NCI-H1417 treated with DMSO at 0.1 percent for 48 hours (cell line): ENCODE measurements at regions not wholly inside any gene's neighbourhood (a gene's known extent, or its start where the extent isn't known, plus 50 kb on each side); places are given as distances from the start of the nearest gene placed in this dataset.

ENCODE experiments used
- DNase-seq: peaks from one replicate; lab custom pipeline; 2025; lab: John Stamatoyannopoulos, UW

DNA sequence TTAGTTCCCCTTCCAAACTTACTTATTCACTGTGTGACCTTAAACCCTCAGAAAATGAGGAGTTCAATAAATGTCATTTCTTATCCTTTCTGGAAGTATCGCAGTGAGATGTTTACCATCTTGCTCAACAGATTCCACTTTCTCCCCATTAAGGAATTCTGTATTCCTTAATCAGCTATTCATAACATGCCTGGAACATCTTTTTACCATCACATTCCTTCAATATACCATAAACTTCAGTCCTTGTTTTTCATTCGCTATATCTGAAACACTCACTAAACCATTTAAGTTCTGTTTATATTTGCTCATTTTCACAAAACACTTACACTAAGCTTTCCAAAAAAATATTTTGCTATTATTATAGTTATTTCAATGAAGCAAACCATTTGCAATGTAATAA lies 1158.6 kb downstream of the CDH12 start:
- no peak for DNase-seq

DNA sequence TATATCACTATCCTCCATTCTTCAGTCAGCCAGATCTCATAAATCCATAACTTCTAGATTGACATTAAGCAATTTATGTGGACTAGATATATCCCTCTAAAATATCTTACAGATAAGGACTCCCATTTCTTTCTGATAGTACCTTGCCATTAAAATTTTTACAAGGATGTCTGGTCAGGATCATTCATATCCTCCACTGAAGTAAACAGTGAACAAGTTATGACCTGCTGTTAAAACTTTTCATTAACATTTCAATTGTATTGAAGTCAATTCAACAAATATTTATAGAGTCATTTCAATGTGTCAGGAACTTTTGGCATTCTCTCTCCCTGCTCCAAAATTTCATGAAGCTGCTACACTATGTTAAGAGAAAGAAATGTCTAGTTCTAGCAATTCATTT lies 1159.6 kb downstream of the CDH12 start:
- DNase-seq, result no peak

DNA sequence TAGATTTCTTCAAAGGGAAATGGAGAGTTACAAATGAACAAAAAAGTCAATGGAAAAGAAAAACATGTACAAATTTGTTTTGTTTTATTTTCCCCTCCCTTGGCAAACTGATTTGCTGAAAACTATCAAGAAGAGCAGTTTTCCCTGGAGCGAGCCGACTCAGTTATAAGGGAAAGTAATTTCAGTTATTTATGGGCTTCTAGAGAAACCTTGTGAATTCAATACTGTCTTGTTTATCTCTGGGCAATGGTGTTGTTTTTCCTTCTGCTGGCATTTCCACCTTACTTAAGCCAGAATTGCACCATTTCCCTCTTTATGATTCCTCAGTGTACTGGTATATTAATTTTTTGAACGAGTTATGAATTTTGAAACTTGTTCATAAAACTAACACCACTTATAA lies 1163.6 kb downstream of the CDH12 start:
- no peak for DNase-seq

DNA sequence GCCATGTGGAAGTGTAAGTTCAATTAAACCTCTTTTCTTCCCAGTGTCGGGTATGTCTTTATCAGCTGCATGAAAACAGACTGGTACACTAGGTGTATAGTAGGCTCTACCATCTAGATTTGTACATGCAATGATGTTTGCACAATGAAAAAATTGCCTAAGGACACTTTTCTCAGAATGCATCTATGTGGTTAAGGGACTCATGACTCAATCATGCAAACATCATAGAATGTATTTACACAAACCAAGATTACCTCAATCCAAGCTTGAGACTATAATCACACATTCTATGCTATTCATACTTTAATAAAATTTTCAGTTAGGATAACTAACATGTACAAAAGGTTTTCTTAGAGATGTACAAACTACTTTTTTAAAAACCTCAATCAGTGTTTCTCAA lies 1164.5 kb downstream of the CDH12 start:
- no peak for DNase-seq

DNA sequence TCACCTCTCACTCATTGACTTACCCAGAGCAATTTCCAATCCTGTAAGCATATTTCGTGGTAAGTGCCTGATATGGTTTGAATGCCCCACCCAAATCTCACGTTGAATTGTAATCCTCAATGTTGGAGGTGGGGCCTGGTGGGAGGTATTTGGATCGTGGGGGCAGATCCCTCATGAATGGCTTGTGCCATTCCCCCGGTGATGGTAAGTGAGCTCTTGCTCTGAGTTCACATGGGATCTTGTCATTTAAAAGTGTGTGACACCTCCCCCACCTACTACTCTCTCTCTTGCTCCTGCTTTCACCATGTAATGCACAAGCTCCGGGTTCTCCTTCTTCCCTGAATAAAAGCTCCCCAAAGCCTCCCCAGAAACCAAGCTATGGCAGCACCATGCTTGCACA lies 1165.5 kb downstream of the CDH12 start:
- DNase-seq, result no peak

DNA sequence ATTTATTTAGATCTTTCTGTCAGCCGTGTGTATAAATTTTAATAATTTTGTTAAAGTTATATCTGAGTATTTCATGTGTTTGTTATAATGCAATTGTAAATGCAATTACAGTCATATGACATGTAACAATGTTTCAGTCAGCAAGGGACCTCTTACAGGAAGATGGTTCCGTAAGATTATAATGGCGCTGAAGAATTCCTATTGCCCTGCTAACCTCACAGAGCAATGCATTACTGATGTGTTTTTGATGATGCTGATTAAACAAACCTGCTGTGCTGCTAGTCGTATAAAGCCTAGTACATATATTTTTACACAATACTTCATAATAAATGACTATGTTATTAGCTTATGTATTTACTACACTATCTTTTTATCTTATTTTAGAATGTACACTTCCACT lies 1166.4 kb downstream of the CDH12 start:
- no peak for DNase-seq

DNA sequence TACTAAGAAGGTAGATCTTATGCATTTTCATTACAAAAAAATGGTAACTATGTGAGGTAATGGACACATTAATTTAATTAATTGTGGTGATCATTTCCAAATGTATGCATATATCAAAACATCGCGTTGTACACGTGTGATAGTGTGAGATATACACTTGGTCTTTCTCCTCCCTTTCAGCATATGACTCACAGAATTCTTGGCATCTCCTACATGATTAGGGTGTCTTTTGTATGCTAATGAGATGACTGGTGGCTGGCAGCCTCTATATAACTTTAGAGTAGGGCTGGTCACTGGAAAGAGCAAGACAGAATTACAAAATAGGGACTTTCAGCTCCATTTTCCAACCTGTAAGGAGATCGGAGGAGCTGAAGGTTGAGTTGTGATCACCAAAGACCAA lies 1167.6 kb downstream of the CDH12 start:
- DNase-seq, result no peak

DNA sequence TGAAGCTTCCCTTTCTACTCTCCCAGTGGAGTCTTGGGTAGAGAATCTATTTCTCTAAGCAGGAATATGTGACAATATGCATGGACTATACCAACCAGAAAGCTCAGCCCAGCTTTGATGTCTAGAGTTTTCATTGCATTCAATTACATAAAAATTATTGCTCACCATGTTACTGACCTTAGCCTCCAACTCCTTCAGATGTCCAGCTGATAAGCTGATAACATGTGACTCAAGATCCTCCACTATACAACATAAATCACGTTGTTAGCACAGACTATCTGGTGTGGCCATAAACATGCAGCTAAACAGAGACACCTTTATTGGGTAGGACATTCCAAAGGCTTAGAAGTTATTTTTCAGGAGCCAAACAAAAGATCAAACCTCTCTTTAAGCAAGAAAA lies 1168.2 kb downstream of the CDH12 start:
- DNase-seq, result no peak

DNA sequence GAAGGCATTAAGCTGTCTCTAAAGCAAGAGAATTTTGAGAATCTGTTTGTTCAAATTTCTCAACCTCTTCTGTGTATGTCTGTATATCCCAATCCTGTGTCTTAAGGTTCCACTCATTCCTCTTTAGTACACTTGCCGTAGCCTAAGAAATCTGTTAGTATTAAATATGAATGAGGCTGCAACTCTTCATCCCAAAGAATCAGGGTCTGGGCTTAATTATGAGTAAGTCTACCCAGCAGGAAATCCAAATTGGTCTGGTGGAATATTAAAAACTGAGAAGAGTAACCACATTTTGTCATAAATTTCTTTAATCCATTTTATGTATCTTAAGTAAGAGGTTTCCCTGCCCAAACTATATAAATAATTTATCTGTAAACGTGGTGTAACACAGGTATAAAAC lies 1171.2 kb downstream of the CDH12 start:
- no peak for DNase-seq

DNA sequence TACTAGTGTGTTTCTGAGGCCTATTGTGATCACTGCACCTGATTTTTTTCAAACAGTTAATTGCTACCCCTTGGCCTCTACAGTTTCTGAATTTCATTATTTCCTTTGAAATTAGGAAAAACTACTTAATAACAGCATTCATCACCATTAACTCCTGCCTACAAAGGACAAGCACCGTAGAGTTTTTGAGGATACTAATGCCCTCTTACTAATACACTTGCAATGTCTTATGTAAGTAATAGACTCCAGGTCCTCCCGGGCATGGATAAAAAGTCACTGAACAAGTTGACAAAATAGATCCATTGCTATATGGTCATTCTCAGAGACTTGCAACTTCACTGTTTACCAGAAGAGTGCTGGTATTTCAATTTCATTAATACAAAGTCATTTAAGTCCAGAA lies 1172.5 kb downstream of the CDH12 start:
- no peak for DNase-seq

DNA sequence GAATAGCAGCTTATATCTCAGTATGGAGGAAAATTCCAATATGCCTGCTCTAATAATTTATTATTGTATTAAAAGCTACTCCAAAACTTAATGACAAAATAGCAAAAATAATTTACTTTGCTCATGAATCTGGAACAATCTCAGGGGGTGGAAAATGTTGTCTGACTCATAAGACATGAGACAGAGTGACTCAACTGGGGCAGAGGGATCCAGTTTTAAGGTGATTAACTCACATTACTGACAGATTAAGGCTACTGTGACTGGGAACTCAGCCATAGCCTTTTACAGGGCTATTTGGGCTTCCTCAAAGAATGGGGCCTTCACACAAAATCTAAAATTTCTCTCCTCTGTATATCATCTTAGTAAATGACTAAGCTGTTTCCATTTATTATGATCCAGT lies 1172.9 kb downstream of the CDH12 start:
- no peak for DNase-seq

DNA sequence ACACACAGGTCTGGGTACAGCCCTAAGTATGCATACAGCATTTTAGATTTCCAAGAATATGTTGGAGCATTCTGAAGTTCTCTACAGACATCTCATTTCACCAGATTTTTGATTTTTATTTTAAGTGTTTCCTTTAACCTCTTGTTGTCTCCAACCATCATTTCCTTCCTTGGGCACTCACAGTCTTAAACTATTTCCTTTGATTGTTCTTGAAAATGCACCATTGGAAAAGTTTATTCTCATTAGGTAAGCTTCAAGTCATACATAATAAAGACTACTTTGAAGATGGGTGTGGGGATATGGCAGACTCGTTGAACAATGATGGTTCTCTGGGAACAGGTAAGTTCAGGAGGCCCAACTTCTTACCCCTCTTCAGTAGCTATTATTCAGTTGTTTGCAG lies 1174.6 kb downstream of the CDH12 start:
- no peak for DNase-seq

DNA sequence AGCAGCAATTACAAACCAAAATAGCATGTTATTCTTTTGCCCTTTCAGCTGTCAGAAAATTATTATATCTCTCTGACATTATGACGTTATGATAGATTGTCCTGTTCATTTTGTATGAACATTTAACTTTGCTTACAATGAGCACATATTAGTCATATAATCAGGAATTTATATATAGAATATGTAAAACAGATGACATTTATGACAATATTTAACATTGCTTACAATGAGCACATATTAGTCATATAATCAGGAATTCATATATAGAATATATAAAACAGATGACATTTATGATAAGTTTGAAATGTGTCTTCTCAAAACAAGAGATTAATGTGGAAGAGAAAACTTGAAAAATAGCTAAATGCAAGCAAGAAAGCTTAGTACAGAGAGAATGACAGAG lies 1180.2 kb downstream of the CDH12 start:
- DNase-seq, result no peak

DNA sequence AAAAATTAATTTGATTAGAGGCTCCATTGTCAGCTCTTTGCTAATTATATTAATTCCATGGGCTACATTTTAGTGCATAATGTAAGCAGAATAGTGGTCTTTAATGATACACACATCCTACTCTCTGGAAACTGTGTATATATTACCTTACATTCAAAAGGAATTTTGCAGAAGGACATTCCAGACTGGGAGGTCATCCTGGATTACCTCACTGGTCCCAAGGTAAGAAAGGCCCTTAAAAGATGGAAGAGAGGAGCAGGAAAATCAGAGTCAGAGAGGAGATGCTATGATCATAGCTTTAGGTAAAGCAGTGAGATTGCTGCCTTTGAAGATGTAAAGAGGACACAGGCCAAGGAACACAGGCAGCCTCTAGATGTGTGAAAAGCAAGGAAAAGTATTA lies 1180.8 kb downstream of the CDH12 start:
- DNase-seq, result no peak

DNA sequence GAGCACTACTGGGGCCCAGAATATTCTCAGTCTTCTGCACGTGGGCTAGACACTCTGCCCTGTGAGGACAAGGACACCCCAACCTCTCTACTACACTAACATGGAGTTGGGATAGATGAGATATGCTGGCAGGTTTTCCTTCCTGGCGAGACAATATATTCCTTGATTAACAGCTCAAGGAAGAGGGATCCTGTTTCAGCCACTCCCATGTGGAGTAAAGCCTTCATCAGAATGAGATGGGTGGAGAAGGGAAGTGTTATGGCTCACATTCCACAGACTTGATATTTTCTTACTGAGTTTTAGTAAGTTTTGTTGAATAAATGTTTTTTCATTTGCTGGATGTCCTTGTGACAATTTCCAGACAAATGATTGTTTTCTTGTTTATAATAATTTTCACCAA lies 1187.6 kb downstream of the CDH12 start:
- DNase-seq, result no peak

DNA sequence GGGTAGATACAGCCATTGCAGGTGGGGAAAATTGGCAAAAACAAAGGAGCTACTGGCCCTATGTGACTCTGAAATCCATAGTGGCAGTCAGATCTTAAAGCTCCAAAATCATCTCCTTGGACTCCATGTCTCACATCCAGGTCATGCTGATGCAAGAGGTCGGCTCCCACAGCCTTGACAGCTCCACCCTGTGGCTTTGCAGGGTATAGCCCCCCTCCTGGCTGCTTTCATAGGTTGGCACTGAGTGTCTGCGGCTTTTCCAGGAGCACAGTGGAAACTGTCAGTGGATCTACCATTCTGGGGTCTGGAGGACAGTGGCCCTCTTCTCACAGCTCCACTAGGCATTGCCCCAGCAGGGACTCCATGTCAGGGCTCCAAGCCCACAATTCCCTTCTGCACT lies 1190.1 kb downstream of the CDH12 start:
- DNase-seq, result no peak

DNA sequence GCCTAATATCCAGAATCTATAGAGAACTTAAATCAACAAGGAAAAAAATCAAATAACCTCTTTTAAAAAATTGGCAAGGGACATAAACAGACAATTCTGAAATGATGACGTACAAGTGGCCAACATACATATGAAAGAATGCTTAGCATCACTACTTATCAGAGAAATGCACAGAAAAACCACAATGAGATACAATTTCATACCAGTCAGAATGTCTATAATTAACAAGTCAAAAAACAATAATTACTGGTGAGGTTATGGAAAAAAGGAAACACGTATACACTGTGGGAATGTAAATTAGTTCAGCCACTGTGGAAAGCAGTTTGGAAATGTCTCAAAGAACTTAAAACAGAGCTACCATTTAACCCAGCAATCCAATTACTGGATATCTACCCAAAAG lies 1192.0 kb downstream of the CDH12 start:
- no peak for DNase-seq

DNA sequence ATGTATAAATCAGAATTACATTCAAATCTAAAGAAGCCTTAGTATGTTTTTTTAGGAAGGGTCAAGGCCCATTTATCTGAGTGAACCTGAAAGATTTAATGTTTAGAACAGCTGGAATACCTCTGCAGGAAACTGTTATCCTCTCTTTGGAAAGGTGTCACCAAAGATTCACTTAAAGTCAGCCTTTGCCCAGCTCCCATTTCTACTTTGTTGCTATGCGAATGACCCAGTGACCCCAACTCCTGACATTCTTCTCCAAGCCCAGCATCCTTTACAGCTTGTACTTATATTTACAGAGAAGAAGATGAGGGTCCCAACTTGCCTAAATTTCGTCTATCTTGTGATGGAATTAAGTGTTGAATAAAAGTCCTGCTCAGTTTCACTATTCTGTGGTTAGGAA lies 1198.6 kb downstream of the CDH12 start:
- no peak for DNase-seq

DNA sequence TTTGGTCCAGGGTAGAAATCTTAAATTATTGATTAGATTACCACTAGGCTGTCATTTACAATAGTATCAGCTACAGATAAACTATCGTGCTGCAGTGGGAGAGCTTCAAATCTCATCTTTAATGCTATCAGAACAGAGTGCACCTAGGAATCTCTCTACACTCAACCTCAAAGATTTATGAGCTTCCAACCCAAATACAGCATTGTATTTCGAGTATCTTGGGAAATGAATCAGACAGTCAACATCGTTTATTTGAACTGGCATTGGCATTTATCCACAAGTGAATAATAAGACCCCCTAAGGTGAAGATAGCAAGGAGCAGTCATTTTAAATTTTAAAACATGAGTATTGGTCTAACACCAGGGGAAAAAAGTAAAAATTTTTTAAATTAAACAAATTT lies 1203.2 kb downstream of the CDH12 start:
- DNase-seq, result peak; percentile 33

DNA sequence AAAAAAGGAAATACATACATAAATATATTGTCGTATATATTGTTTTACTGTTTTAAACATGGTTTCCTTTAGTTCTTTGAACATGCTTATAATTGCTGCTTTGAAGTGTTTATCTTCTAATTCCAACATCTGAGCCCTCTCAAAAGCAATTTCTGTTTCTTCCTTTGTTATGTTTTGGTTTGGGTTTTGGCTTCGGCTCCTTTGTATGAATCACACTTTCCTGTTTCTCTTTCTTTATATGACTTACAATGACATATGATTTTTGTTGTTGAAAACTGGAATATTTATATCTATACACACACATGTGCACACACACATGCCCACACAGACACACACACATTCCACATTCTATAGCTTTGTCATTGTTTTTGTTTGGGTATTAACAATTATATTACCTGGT lies 1206.7 kb downstream of the CDH12 start:
- no peak for DNase-seq

DNA sequence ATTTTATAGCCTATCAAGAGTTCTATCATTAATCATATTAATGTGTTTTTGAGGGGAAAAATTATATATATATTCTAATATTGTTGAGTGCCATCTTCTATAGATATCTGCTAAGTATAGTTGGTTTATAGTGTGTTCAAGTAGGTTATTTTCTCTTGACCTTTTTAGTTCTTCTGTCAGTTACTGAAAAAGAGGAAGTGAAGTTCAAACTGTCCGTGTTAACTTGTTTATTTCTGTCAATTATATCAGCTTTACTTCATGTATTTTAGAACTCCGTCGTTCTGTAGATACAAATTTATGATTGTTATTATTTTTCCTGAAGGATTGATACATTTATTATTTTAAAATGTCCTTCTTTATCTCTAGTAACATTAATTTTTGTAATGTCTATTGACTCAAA lies 1209.1 kb downstream of the CDH12 start:
- DNase-seq, result no peak

DNA sequence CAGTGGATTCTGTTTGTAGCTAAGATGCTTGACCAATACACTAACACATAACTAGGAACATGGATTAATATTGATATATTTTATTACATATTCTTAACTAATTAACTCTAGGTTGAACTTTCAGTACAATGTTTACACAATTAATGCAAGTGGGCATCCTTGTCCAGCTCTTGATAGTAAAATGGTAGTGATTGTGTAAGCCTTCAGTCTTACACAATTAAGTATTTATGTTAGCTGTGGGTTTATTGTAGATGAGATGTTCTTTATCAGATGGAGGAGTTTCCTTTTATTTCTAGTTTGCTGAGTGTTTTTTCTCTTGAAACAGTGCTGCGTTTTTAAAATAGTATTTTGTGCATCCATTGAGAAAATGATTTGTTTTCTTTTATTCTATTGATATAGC lies 1210.8 kb downstream of the CDH12 start:
- no peak for DNase-seq

DNA sequence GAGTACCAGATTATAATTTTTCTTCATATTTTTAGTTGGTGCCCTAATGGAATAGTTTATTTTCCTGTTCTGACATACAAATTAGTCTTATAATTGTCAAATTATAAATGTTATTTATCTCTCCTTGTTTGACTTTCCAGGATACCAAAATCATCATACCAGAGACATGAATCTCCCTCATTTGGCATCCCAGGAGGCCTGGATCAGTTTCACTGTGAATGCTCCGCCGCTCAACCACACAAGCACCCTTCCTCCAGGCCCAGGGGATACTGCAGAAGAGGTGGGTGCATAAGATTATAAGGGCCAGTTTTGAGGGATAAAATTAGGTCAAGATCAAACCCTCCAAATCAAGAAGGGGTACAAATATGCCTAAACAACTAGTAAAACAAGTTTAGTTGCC lies 1229.3 kb downstream of the CDH12 start:
- DNase-seq, result no peak

DNA sequence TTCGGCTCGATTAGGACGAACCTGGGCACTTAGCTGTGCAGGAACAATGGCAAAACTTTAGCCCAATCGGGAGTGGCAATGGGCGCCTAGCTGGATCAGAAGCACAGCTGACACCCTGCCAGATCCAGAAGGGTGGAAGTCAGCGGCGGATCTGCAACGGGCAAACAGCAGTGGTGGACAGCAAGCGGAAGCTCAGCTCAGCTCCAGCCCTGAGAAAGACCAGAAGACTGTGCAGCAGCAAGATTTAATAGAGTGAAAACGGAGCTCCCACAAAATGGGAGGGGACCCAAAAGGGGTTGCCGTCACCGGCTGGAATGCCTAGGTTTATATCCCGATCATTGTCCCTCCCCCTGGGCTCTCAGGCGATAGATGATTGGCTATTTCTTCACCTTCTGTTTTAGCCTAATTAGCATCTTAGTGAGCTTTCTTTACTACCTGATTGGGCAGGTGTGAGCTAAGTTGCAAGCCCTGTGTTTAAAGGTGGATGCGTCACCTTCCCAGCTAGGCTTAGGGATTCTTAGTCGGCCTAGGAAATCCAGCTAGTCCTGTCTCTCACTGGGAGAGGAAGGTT lies 1237.9 kb downstream of the CDH12 start:
- no peak for DNase-seq

DNA sequence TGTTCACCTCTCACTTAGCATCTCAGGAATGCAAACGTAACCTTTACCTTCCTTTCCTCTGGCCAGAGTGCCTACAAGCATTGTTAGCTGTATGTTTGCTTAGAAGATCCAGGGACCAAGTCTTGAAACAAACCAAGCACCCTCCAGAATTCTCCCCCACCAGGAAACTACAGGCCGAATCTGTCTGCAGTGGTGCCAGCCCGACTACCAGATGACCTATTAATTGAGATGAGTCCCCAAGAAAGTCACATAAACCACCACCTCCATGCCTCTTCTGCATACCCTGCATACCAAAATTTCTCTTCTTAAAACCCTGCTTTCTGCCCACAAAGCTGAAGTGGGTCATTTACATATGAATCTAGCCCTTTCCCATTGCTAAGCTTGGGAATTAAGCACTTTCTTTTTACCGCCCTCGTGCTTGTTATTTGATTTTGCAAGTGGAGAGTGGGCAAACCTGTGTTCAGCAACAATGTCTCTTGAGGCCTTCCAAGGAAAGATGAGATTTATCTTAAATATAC lies 1239.1 kb downstream of the CDH12 start:
- no peak for DNase-seq
